Pancreas (tissue), 10 donors: ENCODE measurements at regions not wholly inside any gene's neighbourhood (a gene's known extent, or its start where the extent isn't known, plus 50 kb on each side); places are given as distances from the start of the nearest gene placed in this dataset.

Experiments
- ATAC-seq, 4 donors: fragments of 200-7000 bp; cut with Tn5 transposase; one replicate each; pipeline versions ENCODE4 v1.8.0 to v1.9.1; 2020; ENCODE audit warnings: mild to moderate bottlenecking in 4 of 4, moderate library complexity in 4 of 4
- DNase-seq, 6 donors: peaks; one replicate each; pipeline ENCODE4 v3.0.0-alpha.2; 2020
- FAIRE-seq: peaks from 2 replicates; lab custom pipeline; 2012; peaks lifted over from hg19 to GRCh38; lab: Jason Lieb, UNC
- H3K27ac ChIP-seq, 4 donors: fragments of 200-600 bp; sonication (generic); 1 replicate in 3 of 4; 2 replicates in 1 of 4; pipeline versions ENCODE4 v1.5.0 to v1.8.0; 2020
- H3K27me3 ChIP-seq, 4 donors: fragments of 200-600 bp; one replicate each; pipeline ENCODE4 v1.8.0; 2021
- H3K36me3 ChIP-seq, 3 donors: fragments of 200-600 bp; sonication (generic) in 1 of 3; one replicate each; pipeline versions ENCODE4 v1.5.0 to v1.8.0; 2020 to 2021
- H3K4me1 ChIP-seq, 3 donors: fragments of 200-600 bp; one replicate each; pipeline ENCODE4 v1.8.0; 2021
- H3K4me3 ChIP-seq, 4 donors: fragments of 200-600 bp; sonication (generic) in 2 of 4; one replicate each; pipeline versions ENCODE4 v1.5.0 to v1.8.0; 2020 to 2021
- H3K9me3 ChIP-seq, 4 donors: fragments of 200-600 bp; one replicate each; pipeline ENCODE4 v1.8.0; 2021
- CTCF ChIP-seq, 4 donors: fragments of 200-600 bp; sonication (generic) in 3 of 4; IDR thresholded peaks; one replicate each; pipeline versions ENCODE4 v1.5.0 to v1.8.0; 2021; ENCODE audit warnings: antibody characterized with exemption in 4 of 4
- WGBS, 2 donors: extraction: QIAGEN DNeasy Blood & Tissue Kit; methylation state at CpG; one replicate each; pipeline ENCODE4 v1.1.7; 2013; 5-methylcytosine and 5-hydroxymethylcytosine counted together
- intact Hi-C, 3 donors: fragments of 100-400 bp; cut with DNase I; formaldehyde crosslinking; loops; one replicate each; pipeline versions ENCODE4 v1.11.1 to v1.14.2; 2022
- donor health status: healthy with polysubstance abuse.
- donor health status: DM: no; HTN: no; CAD: no; lungs with moderate emphysema.
- donor health status: DM: no; HTN: no; CAD: no.
- donor health status: control.
- donor health status: control.
- donor health status: Bipolar disorder and iron deficiency.
- donor health status: DM: yes; HTN: yes; CAD: no.
- donor health status: DM: no; HTN: no; CAD: no.
- donor health status: DM: no; HTN: no; CAD: no.
- donor health status: DM: yes; HTN: yes; CAD: no.

- Histone ChIP-seq H3K27me3 (peaks cover 0 to 29% (median 0%) of the 10 kb centered on the region in 4 donors), H3K4me3 (no peak overlapping the region), H3K4me1 (no peaks in the 10 kb centered on the region), H3K9me3 (no peaks in the 10 kb centered on the region), H3K27ac (no peak overlapping the region), H3K36me3 (no peaks in the 10 kb centered on the region)
- intact Hi-C loops = loop anchor here in 2 of 3 donors (5.0 to 10.0 kb wide), 2 partner anchors 1086 to 1088 kb away; no protein-coding TSS in a partner anchor
- FAIRE-seq = peak; percentile 85
- WGBS, 2 donors = 43 to 49% methylated on average over 5 of the region's 5 CpGs
- peak in 3 of 4 donors; percentile 29 to 43 (median 37) for TF ChIP-seq CTCF (IDR thresholded peaks at IDR 0.05)
- peak in 3 of 6 donors; percentile 6 to 45 (median 16) for DNase-seq
- peak in 3 of 4 donors; percentile 83 to 89 (median 87) for ATAC-seq
Observed at GRCh38 chr12:115752913-115753726, 524.4 kb downstream of the MED13L start.

- no peaks in the 10 kb centered on the region for H3K36me3 ChIP-seq
- no peak for TF ChIP-seq CTCF (IDR thresholded peaks at IDR 0.05)
- WGBS, 2 donors = 23 to 41% methylated on average over 2 of the region's 2 CpGs
- H3K27me3 ChIP-seq = peaks cover 0 to 22% (median 0%) of the 10 kb centered on the region in 4 donors
- no peak overlapping the region for H3K27ac ChIP-seq
- intact Hi-C loops = loop anchor here in 2 of 3 donors (5.0 to 10.0 kb wide), 2 partner anchors 1085 to 1087 kb away; no protein-coding TSS in a partner anchor
- no peaks in the 10 kb centered on the region for H3K9me3 ChIP-seq
- DNase-seq (no peak), FAIRE-seq (no peak), ATAC-seq (no peak)
- no peak overlapping the region for H3K4me3 ChIP-seq
- H3K4me1 ChIP-seq = no peaks in the 10 kb centered on the region
Observed at GRCh38 chr12:115752156-115752555, 525.3 kb downstream of the MED13L start.

- intact Hi-C loops = loop anchor here in 2 of 3 donors (5.0 to 10.0 kb wide), 2 partner anchors 1083 to 1086 kb away; no protein-coding TSS in a partner anchor
- no peak overlapping the region for H3K4me3 ChIP-seq
- no peaks in the 10 kb centered on the region for H3K9me3 ChIP-seq
- 44 to 47% methylated on average over 1 of the region's 1 CpG for whole genome bisulfite sequencing, 2 donors
- H3K27me3 ChIP-seq = peaks cover 0 to 7% (median 0%) of the 10 kb centered on the region in 4 donors
- ATAC-seq (no peak), FAIRE-seq (no peak), DNase-seq (no peak)
- no peaks in the 10 kb centered on the region for H3K4me1 ChIP-seq
- H3K36me3 ChIP-seq = no peaks in the 10 kb centered on the region
- no peak overlapping the region for H3K27ac ChIP-seq
- TF ChIP-seq CTCF (IDR thresholded peaks at IDR 0.05) = no peak
Observed at GRCh38 chr12:115750340-115750739, 527.2 kb downstream of the MED13L start.

GRCh38 chr12:115749071-115749841, 528.2 kb downstream of the MED13L start:
- H3K4me1 ChIP-seq = no peaks in the 10 kb centered on the region
- intact Hi-C loops = no loop called here
- H3K4me3 ChIP-seq = no peak overlapping the region
- TF ChIP-seq CTCF (IDR thresholded peaks at IDR 0.05) = no peak
- 54 to 67% methylated on average over 8 of the region's 8 CpGs for WGBS, 2 donors
- no peak for DNase-seq
- FAIRE-seq = no peak
- ATAC-seq = no peak
- no peak overlapping the region for H3K27ac ChIP-seq
- no peaks in the 10 kb centered on the region for H3K36me3 ChIP-seq
- no peaks in the 10 kb centered on the region for H3K9me3 ChIP-seq
- H3K27me3 ChIP-seq = peaks cover 0 to 7% (median 0%) of the 10 kb centered on the region in 4 donors
